ENCODE measurements at regions not wholly inside any gene's neighbourhood (a gene's known extent, or its start where the extent isn't known, plus 50 kb on each side); places are given as distances from the start of the nearest gene placed in this dataset.

- no peaks in the 10 kb centered on the region for H3K79me1 ChIP-seq (ENCODE audit: low read depth, low read length)
- H2AK5ac ChIP-seq (ENCODE audit: low read depth, low read length) = no peak overlapping the region
- H3K4me2 ChIP-seq (ENCODE audit: insufficient read depth, low read length, poor library complexity, severe bottlenecking) = no peak overlapping the region
- H2BK120ac ChIP-seq (ENCODE audit: low read depth, low read length) = no peak overlapping the region
- DNase-seq (ENCODE audit: low spot score) = no peak
- H3K27ac ChIP-seq (replicated peaks; ENCODE audit: low read length) = no peak overlapping the region
- H3K27me3 ChIP-seq (ENCODE audit: control insufficient read depth in 3 of 3, insufficient read depth in 3 of 3, low read depth in 1 of 3, low read length in 3 of 3) = no peaks in the 10 kb centered on the region
- no peaks in the 10 kb centered on the region for H3K36me3 ChIP-seq (replicated peaks in 1 of 2; ENCODE audit: control insufficient read depth in 2 of 2, insufficient read depth in 2 of 2, low read length in 2 of 2)
- H3K9ac ChIP-seq (ENCODE audit: low read depth, low read length, poor library complexity) = no peak overlapping the region
- no peaks in the 10 kb centered on the region for H3K9me3 ChIP-seq (replicated peaks in 1 of 2; ENCODE audit: control insufficient read depth in 2 of 2, insufficient read depth in 1 of 2, low read depth in 1 of 2, low read length in 2 of 2)
- no peak overlapping the region for H3K18ac ChIP-seq (ENCODE audit: low read length)
- WGBS, 2 donors (ENCODE audit: extremely low coverage in 2 of 2, insufficient read length in 2 of 2, insufficient replicate concordance in 1 of 2) = no CpG with 5 or more reads among the region's 3 CpGs
- H3K23ac ChIP-seq (ENCODE audit: low read depth, low read length, poor library complexity) = no peak overlapping the region
- H2BK12ac ChIP-seq (ENCODE audit: low read length) = no peak overlapping the region
- no peak overlapping the region for H4K8ac ChIP-seq (ENCODE audit: low read depth, low read length)
- H2BK5ac ChIP-seq (ENCODE audit: low read length) = no peak overlapping the region
- H3K4me3 ChIP-seq (ENCODE audit: low read length in 2 of 2) = no peak overlapping the region
- H2BK15ac ChIP-seq (ENCODE audit: low read length) = no peak overlapping the region
- H3K14ac ChIP-seq (ENCODE audit: low read length) = no peak overlapping the region
- no peak overlapping the region for H4K91ac ChIP-seq (ENCODE audit: low read depth, low read length, poor library complexity)
- H3K4ac ChIP-seq (ENCODE audit: low read length) = no peak overlapping the region
- H3K4me1 ChIP-seq (ENCODE audit: control insufficient read depth in 2 of 2, insufficient read depth in 1 of 2, low read depth in 1 of 2, low read length in 2 of 2) = no peaks in the 10 kb centered on the region
- H2AFZ ChIP-seq (ENCODE audit: low read length) = peak overlapping the region; percentile 20
Observed at GRCh38 chr5:91998774-91999173, 615.7 kb upstream of the ARRDC3 start.

DNA sequence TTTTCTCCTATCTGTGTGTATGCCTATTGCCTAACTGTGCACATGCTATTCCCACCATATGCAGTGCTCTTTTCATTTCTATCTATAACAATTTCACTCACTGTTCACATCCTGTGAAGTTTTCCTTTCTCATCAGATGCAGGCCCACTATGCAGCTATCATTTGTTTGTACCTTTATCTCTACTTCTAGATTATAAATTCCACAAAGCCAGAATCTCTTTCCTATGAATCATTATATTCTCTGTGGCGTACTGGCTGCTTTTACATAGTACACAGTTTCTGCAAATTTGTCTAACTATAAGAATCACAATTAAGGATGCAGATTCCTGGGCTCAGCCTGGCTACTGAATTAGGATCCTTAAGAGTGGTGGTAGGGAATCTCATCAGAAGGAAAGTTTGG lies 600.8 kb upstream of the ARRDC3 start:
- no peaks in the 10 kb centered on the region for H3K36me3 ChIP-seq (replicated peaks in 1 of 2; ENCODE audit: control insufficient read depth in 2 of 2, insufficient read depth in 2 of 2, low read length in 2 of 2)
- no peak overlapping the region for H4K91ac ChIP-seq (ENCODE audit: low read depth, low read length, poor library complexity)
- no peak overlapping the region for H2AK5ac ChIP-seq (ENCODE audit: low read depth, low read length)
- H3K4ac ChIP-seq (ENCODE audit: low read length) = no peak overlapping the region
- no peak overlapping the region for H3K18ac ChIP-seq (ENCODE audit: low read length)
- H2BK5ac ChIP-seq (ENCODE audit: low read length) = no peak overlapping the region
- no peaks in the 10 kb centered on the region for H3K4me1 ChIP-seq (ENCODE audit: control insufficient read depth in 2 of 2, insufficient read depth in 1 of 2, low read depth in 1 of 2, low read length in 2 of 2)
- H3K14ac ChIP-seq (ENCODE audit: low read length) = no peak overlapping the region
- H3K4me3 ChIP-seq (ENCODE audit: low read length in 2 of 2) = no peak overlapping the region
- no peak overlapping the region for H2BK120ac ChIP-seq (ENCODE audit: low read depth, low read length)
- no peak overlapping the region for H3K4me2 ChIP-seq (ENCODE audit: insufficient read depth, low read length, poor library complexity, severe bottlenecking)
- WGBS, 2 donors (ENCODE audit: extremely low coverage in 2 of 2, insufficient read length in 2 of 2, insufficient replicate concordance in 1 of 2) = no CpG with 5 or more reads among the region's 1 CpG
- no peak overlapping the region for H4K8ac ChIP-seq (ENCODE audit: low read depth, low read length)
- H2AFZ ChIP-seq (ENCODE audit: low read length) = no peak overlapping the region
- H3K27ac ChIP-seq (replicated peaks; ENCODE audit: low read length) = no peak overlapping the region
- H3K9ac ChIP-seq (ENCODE audit: low read depth, low read length, poor library complexity) = no peak overlapping the region
- DNase-seq (ENCODE audit: low spot score) = no peak
- H3K23ac ChIP-seq (ENCODE audit: low read depth, low read length, poor library complexity) = no peak overlapping the region
- no peaks in the 10 kb centered on the region for H3K27me3 ChIP-seq (ENCODE audit: control insufficient read depth in 3 of 3, insufficient read depth in 3 of 3, low read depth in 1 of 3, low read length in 3 of 3)
- H2BK12ac ChIP-seq (ENCODE audit: low read length) = no peak overlapping the region
- H3K79me1 ChIP-seq (ENCODE audit: low read depth, low read length) = no peaks in the 10 kb centered on the region
- no peaks in the 10 kb centered on the region for H3K9me3 ChIP-seq (replicated peaks in 1 of 2; ENCODE audit: control insufficient read depth in 2 of 2, insufficient read depth in 1 of 2, low read depth in 1 of 2, low read length in 2 of 2)
- no peak overlapping the region for H2BK15ac ChIP-seq (ENCODE audit: low read length)

DNA sequence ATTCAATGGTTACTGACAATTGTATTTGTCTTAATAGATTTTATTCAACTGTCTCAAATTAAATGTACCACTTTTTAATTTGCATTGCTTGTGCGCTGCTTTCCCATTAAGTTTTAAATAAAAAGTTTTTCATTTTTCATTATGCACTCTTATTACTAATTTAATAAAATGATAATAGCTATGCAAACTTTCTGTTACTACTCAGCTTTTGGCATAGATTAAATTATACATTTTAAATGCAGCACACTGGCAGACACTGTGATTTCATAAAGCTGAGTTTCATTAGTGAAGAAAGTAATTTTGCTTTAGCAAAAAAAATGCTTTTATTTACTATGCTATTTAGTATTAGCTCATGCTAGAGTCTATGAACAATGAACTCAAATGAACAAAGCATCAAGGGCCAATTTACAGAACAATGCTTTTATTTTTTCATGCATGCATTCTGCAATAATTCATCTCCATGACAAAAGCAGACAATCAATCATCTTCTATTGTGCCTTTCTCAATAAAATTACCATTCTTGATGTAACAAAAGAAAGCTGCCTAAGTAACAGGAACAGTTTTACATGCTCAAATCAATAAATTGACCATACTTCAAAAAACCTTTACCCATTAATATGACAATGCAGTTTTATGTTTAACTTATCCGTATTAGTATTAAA lies 595.2 kb upstream of the ARRDC3 start:
- no peak overlapping the region for H3K27ac ChIP-seq (replicated peaks; ENCODE audit: low read length)
- WGBS, 2 donors (ENCODE audit: extremely low coverage in 2 of 2, insufficient read length in 2 of 2, insufficient replicate concordance in 1 of 2) = no CpG with 5 or more reads among the region's 2 CpGs
- no peak for DNase-seq (ENCODE audit: low spot score)

GRCh38 chr5:91977579-91977978 lies 594.5 kb upstream of the ARRDC3 start:
- Histone ChIP-seq H3K9me3 (replicated peaks in 1 of 2; ENCODE audit: control insufficient read depth in 2 of 2, insufficient read depth in 1 of 2, low read depth in 1 of 2, low read length in 2 of 2) (no peaks in the 10 kb centered on the region), H3K4me1 (ENCODE audit: control insufficient read depth in 2 of 2, insufficient read depth in 1 of 2, low read depth in 1 of 2, low read length in 2 of 2) (no peaks in the 10 kb centered on the region), H3K23ac (ENCODE audit: low read depth, low read length, poor library complexity) (no peak overlapping the region), H2BK12ac (ENCODE audit: low read length) (no peak overlapping the region), H2AK5ac (ENCODE audit: low read depth, low read length) (no peak overlapping the region), H3K36me3 (replicated peaks in 1 of 2; ENCODE audit: control insufficient read depth in 2 of 2, insufficient read depth in 2 of 2, low read length in 2 of 2) (no peaks in the 10 kb centered on the region), H2BK5ac (ENCODE audit: low read length) (no peak overlapping the region), H4K8ac (ENCODE audit: low read depth, low read length) (no peak overlapping the region), H3K9ac (ENCODE audit: low read depth, low read length, poor library complexity) (no peak overlapping the region), H3K27ac (replicated peaks; ENCODE audit: low read length) (no peak overlapping the region), H3K4me3 (ENCODE audit: low read length in 2 of 2) (no peak overlapping the region), H3K79me1 (ENCODE audit: low read depth, low read length) (no peaks in the 10 kb centered on the region), H3K27me3 (ENCODE audit: control insufficient read depth in 3 of 3, insufficient read depth in 3 of 3, low read depth in 1 of 3, low read length in 3 of 3) (no peaks in the 10 kb centered on the region), H3K14ac (ENCODE audit: low read length) (no peak overlapping the region), H2BK15ac (ENCODE audit: low read length) (no peak overlapping the region), H3K4me2 (ENCODE audit: insufficient read depth, low read length, poor library complexity, severe bottlenecking) (no peak overlapping the region), H2AFZ (ENCODE audit: low read length) (no peak overlapping the region), H2BK120ac (ENCODE audit: low read depth, low read length) (no peak overlapping the region), H4K91ac (ENCODE audit: low read depth, low read length, poor library complexity) (no peak overlapping the region), H3K18ac (ENCODE audit: low read length) (no peak overlapping the region), H3K4ac (ENCODE audit: low read length) (no peak overlapping the region)
- DNase-seq (ENCODE audit: low spot score) = no peak

More for the DNA sequence above, 595.2 kb upstream of the ARRDC3 start:
- H3K79me1 ChIP-seq (ENCODE audit: low read depth, low read length) = no peaks in the 10 kb centered on the region
- no peaks in the 10 kb centered on the region for H3K36me3 ChIP-seq (replicated peaks in 1 of 2; ENCODE audit: control insufficient read depth in 2 of 2, insufficient read depth in 2 of 2, low read length in 2 of 2)
- no peak overlapping the region for H4K8ac ChIP-seq (ENCODE audit: low read depth, low read length)
- no peak overlapping the region for H3K4me2 ChIP-seq (ENCODE audit: insufficient read depth, low read length, poor library complexity, severe bottlenecking)
- no peak overlapping the region for H2AK5ac ChIP-seq (ENCODE audit: low read depth, low read length)
- no peak overlapping the region for H4K91ac ChIP-seq (ENCODE audit: low read depth, low read length, poor library complexity)
- H3K9me3 ChIP-seq (replicated peaks in 1 of 2; ENCODE audit: control insufficient read depth in 2 of 2, insufficient read depth in 1 of 2, low read depth in 1 of 2, low read length in 2 of 2) = no peaks in the 10 kb centered on the region
- H3K9ac ChIP-seq (ENCODE audit: low read depth, low read length, poor library complexity) = no peak overlapping the region
- H2AFZ ChIP-seq (ENCODE audit: low read length) = no peak overlapping the region
- no peak overlapping the region for H2BK15ac ChIP-seq (ENCODE audit: low read length)
- H3K27me3 ChIP-seq (ENCODE audit: control insufficient read depth in 3 of 3, insufficient read depth in 3 of 3, low read depth in 1 of 3, low read length in 3 of 3) = no peaks in the 10 kb centered on the region
- H3K4ac ChIP-seq (ENCODE audit: low read length) = no peak overlapping the region
- H3K23ac ChIP-seq (ENCODE audit: low read depth, low read length, poor library complexity) = no peak overlapping the region
- H3K14ac ChIP-seq (ENCODE audit: low read length) = no peak overlapping the region
- H2BK12ac ChIP-seq (ENCODE audit: low read length) = no peak overlapping the region
- H2BK5ac ChIP-seq (ENCODE audit: low read length) = no peak overlapping the region
- H2BK120ac ChIP-seq (ENCODE audit: low read depth, low read length) = no peak overlapping the region
- no peak overlapping the region for H3K18ac ChIP-seq (ENCODE audit: low read length)
- H3K4me1 ChIP-seq (ENCODE audit: control insufficient read depth in 2 of 2, insufficient read depth in 1 of 2, low read depth in 1 of 2, low read length in 2 of 2) = no peaks in the 10 kb centered on the region
- no peak overlapping the region for H3K4me3 ChIP-seq (ENCODE audit: low read length in 2 of 2)

Measured in neuronal stem cell (in vitro differentiated cells).